ENCODE measurements at regions not wholly inside any gene's neighbourhood (a gene's known extent, or its start where the extent isn't known, plus 50 kb on each side); places are given as distances from the start of the nearest gene placed in this dataset.

DNA sequence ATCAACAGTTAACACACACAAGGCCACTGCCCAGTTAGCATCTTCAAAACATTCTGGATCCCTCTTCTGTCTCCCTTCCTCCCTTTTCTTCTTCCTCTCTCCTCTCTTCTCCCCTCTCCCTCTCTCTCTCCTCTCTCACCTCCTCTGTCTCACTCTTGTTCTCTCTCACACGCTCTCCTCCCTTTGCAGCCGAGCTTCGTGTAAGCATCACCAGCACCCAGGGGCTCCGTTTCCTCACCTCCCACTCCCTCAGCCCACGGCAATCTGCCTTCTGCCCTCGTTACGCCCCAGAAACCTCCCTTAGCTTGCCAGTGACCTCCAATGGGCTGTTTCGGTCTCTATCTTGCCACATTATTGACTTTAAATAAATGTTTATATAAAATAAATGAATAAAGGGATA, 147.4 kb downstream of the TEX36 start:
- TF ChIP-seq, protein P1, sequence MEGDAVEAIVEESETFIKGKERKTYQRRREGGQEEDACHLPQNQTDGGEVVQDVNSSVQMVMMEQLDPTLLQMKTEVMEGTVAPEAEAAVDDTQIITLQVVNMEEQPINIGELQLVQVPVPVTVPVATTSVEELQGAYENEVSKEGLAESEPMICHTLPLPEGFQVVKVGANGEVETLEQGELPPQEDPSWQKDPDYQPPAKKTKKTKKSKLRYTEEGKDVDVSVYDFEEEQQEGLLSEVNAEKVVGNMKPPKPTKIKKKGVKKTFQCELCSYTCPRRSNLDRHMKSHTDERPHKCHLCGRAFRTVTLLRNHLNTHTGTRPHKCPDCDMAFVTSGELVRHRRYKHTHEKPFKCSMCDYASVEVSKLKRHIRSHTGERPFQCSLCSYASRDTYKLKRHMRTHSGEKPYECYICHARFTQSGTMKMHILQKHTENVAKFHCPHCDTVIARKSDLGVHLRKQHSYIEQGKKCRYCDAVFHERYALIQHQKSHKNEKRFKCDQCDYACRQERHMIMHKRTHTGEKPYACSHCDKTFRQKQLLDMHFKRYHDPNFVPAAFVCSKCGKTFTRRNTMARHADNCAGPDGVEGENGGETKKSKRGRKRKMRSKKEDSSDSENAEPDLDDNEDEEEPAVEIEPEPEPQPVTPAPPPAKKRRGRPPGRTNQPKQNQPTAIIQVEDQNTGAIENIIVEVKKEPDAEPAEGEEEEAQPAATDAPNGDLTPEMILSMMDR (conservative IDR thresholded peaks at IDR 0.05), result no peak
- no peak for TF ChIP-seq ZFX (IDR thresholded peaks at IDR 0.05)
